NCI-H1694 (cell line): ENCODE measurements at regions not wholly inside any gene's neighbourhood (a gene's known extent, or its start where the extent isn't known, plus 50 kb on each side); places are given as distances from the start of the nearest gene placed in this dataset.
"Not testable (repeated sequence)": the region's sequence is repeated elsewhere in the genome, so short reads cannot be mapped to it uniquely, and the experiment has no call there.

Experiments
- DNase-seq: peaks from one replicate; lab custom pipeline; 2025; lab: John Stamatoyannopoulos, UW

DNA sequence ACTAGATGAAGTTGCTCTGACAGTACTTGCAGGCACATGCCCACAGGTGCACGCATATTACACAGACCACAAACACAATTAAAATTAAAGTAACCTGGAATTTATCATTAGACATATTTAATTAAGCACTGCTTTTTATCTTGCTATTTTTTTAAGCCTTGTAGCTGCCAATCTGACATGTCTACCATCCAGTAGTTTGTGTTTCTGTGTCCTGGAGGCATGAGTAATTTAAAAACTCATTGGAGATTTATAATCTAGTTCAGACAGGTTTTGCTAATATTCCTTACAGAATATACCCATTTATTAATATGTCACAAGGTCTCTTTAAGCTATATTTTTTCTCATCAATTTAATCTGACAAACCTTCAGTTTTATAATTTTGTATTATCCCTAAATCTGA is 445.0 kb upstream of the KLF6 start:
- no peak for DNase-seq

DNA sequence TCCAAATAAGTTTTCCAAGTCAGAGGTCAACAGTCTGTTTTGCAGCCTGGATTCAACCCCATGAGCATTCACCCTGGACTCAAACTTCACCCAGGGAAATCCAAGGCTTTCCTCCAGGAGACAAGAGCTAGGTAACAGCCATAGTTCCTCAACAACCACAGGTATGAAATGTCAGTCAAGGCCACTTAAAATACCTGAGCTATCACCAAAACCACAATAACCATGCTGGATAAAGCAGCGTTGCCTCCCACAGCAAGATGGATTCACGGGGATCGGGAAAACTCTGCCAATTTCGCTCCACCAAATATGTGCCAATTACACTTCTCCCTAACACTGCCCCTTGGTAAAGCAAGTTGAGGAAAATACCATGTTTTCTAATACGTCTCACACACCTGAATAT is 444.1 kb upstream of the KLF6 start:
- DNase-seq = no peak

DNA sequence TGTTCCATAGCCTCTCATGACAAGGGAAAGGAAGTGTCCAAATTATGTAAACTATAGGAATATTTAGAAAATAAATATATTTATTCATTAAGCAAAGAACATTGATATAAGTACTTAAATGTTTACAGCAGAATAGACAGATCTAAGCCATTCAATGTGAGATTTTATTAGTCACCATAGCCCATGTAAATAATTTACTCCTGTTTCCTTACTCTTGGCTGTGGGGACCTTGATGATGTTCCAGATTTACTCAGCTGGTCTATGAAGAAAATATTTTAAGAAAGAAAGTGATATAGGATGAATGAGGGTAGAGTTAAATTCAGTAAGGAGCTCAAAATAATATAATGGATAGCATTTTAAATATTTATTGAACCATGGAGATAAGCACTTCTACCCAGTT is 442.6 kb upstream of the KLF6 start:
- no peak for DNase-seq

DNA sequence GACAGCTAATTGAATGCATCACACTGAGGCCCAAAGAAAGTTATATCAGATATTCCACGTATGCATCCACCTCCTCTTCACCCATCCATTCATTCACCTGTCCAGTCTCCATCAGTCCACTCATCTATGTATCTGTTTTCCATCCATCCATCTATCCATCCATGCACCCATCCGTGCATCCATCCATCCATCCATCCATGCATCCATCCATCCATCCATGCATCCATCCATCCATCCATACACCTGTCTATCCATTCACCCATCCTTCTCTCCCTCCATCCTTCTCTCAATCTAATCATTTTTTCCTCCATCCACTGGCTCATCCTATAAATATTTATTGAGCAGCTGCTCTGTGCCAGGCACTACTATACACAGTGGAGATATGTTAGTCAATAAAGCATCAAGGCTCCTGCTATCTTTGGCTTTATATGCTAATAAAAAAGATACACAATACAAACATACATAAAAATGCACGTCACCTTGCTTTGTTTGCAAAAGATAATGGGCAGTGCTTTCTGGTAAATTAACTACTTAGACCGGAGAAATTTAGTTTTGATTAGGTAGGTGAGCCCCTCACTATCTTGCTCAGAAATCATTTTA is 442.0 kb upstream of the KLF6 start:
- no peak for DNase-seq

DNA sequence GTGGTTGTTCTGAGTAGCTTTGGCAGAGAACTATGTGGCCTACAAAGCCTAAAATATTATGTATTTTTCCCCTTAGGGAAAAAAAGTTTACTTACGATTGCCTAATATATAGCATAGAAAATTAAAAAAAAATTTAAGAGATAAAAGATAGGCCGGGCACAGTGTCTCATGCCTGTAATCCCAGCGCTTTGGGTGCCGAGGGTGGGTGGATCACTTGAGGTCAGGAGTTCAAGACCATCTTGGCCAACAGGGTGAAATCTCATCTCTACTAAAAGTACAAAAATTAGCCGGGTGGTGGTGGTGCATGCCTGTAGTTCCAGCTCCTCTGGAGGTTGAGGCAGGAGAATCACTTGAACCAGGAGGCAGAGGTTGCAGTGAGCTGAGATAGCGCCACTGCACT is 439.2 kb upstream of the KLF6 start:
- no peak for DNase-seq

DNA sequence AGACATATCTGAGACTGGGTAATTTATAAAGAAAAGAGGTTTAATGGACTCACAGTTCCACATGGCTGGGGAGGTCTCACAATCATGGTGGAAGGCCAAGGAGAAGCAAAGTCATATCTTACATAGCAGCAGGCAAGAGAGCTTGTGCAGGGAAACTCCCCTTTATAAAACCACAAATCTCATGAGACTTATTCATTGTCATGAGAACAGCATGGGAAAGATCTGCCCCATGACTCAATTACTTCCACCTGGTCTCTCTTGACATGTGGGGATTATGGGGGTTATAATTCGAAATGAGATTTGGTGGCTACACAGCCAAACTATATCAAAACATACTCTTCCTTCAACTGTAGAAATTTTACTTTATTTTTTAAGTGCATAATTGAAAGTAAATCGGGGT is 436.3 kb upstream of the KLF6 start:
- not testable (repeated sequence) for DNase-seq

DNA sequence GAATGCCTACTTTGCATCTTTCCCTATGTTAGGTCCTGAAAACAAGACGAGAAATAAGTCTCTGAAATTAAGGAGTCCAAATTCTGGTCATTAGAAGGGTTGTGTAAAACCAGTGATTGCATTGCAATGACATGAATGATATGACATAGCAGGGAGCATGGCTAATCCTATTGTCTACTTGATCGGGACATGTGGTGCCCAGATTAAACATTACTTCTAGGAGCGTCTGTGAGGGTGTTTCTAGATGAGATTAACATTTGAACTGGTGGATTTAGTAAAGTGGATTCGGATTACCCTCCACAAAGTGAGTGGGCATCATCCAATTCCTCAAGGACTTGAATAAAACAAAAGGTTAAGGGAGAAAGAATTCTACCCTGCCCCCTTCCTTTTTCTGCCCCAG is 434.9 kb upstream of the KLF6 start:
- no peak for DNase-seq

DNA sequence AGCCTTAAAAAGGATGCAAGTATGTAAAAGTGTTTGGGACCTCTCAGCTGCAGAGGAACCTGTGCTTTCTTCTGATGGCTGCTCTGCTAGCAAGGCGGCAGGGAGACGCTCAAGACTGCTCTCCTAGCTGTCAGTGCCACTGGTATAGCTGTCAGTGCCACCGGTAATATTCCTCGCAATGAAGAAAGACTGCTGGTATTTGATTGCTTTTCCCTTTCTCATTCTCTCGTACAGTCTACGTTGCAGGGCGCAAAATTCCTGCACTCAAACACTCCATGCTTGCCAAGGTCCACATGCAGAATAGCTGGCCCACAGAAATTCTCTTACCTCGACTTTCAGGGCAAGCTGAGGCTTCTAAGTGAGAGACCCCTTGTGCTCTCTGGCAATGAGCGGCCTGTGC is 432.6 kb upstream of the KLF6 start:
- no peak for DNase-seq

DNA sequence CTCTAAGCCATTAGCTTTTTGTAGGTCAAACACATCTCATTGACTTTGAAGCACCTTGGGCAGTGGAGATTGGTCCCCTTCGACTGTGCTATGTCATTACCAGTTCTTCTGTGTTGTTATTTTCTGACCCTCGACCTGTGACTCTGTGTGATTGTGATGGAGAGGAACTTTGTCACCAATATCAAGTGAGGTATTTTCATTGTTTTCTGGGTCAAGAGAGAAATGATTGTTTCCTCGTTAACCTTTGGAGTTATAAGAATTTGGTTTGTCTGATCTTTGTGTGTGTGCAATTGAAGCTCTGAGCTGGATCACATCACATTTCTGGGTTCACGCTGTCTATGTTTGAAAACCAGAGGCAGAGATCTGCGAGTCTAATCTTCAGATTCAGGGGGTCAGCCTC is 432.2 kb upstream of the KLF6 start:
- no peak for DNase-seq

DNA sequence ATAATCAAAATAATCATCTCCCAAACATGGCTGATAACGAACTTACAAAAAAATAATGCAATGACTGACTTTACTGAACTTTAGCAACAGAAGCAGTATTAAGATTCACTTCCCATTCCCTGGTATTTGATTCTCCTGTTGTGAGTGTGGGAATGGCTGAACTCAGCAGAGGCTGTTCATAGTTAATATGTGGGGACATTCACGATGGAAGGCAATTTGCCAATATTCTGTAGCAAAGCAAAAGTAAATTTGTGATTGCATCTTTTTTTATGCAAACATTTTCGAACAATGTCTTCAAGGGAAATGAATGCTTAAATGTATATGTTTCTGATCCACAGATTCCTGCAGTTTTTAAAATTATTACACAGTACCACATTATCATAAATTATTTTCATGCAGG is 431.7 kb upstream of the KLF6 start:
- no peak for DNase-seq

DNA sequence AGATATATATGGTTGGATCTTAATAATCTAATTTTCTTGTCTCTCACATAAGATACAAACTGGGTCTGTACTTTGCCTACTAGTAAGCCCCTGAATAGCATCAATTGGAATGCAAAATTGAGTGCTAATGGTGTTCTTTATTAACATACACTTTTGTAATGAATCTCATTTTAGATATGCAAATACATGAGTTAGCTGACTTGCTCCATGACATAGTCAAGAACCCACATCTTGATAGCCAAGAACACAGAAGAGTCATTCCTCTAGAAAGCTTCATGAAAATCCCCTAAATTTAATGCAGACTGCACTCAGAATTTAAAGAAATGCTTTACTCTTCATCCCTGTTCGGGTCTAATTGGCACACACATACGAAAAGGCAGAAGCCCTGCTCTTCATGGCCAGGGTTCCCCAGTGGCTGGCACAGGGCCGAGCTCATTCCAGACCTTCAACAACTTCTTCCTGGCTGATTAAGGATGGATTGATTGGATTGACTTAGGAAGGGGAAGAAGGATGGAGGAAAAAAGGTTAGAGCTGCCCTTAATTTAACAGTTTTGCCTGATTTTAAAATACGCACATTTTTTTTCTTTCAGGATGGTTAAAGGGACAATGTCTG is 431.1 kb upstream of the KLF6 start:
- DNase-seq = no peak

DNA sequence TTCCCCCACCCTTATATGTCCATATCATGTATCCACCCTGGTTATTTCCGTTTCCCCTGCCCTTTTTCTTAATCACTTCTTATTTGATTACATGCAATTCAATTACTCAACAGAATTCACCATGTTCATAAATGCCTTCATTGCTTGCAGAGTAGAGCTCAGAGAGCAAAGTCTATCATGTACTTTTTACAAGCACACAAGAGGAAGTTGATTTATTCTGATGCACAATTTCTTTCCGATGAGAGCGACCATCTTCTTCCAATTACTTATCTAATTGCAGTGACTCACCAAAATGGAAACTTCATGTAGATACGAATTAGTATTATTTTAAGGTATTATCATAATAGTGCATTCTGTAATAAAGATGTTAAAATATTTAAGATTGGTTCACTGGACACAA is 430.5 kb upstream of the KLF6 start:
- no peak for DNase-seq

DNA sequence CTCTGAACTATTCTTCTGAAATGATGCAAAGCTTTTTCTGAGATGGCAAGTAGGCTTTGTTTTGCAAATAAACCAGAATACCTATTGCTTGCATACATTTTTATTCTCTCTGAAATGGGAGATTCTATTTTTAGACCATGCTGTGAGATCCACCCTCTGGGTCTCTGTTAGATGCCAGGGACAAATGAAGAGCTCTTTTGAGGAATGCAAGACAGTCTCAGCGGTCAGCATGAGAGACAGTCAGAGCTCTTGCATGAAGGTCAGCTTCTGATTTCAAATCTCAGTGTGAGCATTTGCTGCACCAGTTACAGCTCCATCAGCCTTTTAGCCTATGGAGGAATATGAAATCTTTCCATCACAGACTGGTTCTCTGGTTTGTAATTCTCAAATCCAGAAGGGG is 429.9 kb upstream of the KLF6 start:
- DNase-seq = no peak

DNA sequence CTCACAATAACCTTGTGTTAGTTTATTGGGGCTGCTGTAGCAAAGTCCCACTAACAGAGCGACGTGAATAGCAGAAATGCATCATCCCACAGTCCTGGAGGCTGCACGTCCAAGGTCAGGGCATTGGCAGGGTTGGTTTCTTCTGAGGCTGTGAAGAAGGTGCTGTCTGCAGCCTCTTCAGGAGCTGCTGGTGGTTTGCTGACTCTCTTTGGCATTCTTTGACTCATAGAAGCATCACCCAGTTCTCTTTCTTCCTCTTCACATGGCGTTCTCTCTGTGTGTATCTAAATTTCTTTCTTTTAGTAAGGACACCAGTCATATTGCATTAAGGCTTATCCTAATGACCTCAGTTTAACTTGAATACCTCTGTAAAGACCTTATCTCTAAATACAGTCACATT is 428.4 kb upstream of the KLF6 start:
- no peak for DNase-seq

DNA sequence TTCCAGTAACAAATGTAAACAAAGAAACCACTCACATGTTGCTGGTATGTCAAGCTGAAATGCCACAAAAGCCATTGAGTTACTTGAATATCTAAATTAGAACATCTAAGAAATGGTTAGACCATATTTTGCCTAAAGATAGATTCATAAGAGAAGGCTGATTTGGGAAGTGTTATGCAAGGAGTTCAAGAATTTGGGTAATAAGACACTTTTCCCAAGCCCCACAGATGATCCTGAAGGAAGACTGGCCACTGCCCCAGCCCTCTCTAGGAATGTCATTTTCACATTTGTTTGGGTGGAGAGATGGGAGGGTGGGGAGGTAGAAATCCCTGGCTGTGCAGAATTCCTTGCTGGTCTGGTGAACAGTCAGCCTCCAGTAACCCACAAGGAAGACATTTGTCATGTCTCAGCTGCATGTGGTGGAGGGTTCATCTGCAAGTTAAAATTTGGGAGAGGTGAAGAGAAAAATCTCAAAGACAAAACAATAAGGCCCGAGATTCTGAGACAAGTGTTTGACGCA is 427.2 kb upstream of the KLF6 start:
- no peak for DNase-seq

DNA sequence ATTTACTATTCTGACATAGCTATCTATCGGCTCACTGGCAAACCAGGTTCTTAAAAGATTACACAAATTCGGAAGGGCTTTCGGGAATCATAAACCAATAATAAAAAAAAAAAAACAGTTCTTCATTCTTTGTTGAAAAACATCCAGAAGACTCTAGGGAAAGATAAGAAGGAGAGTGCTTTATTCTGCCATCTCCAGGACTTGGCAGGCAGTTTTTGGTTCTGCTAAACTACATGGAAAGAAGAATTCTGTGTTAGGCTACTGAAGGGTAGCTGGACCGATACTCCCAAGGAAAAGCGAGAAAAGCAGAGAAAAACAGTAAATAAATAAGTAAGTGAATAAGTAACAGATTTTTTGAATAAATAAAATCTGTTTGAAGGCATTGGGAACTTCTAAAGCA is 423.5 kb upstream of the KLF6 start:
- no peak for DNase-seq

DNA sequence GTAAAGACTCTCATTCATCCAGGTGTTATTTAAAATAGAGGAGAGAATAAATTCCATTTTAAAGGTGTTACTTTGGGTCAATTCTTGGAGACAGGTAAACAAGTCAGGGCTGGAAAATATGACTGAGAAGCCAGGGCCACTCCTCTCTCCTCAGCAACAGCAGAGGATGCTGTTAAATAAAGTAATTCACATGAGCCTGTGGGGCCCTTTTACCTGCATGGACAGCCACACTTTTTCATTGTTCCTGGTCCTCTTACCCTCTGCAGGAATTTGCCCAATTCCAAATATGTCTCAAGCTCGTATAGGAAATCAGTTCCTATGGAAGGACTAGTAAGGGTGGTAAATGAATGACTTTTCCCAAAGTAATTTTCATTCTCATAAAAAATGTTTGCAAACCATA is 420.1 kb upstream of the KLF6 start:
- DNase-seq = no peak

DNA sequence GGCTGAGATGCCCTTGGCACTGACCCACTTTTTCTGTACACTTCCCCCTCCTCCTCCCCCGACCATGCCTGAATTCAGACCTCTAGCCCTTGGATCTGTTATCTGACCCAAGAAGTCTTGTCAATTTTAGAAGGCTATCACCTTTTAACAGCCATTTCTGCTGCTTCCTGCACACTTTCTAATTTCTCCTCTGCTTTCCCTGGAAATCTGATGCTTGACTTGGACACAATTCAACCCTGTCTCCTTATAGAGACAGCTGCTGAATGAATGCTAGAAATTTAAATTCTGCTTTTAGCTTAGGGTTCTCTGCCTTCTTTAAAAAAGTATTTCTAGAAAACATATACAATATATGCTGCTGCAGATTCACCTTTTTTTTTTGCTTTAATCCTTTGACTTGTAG is 417.9 kb upstream of the KLF6 start:
- no peak for DNase-seq

DNA sequence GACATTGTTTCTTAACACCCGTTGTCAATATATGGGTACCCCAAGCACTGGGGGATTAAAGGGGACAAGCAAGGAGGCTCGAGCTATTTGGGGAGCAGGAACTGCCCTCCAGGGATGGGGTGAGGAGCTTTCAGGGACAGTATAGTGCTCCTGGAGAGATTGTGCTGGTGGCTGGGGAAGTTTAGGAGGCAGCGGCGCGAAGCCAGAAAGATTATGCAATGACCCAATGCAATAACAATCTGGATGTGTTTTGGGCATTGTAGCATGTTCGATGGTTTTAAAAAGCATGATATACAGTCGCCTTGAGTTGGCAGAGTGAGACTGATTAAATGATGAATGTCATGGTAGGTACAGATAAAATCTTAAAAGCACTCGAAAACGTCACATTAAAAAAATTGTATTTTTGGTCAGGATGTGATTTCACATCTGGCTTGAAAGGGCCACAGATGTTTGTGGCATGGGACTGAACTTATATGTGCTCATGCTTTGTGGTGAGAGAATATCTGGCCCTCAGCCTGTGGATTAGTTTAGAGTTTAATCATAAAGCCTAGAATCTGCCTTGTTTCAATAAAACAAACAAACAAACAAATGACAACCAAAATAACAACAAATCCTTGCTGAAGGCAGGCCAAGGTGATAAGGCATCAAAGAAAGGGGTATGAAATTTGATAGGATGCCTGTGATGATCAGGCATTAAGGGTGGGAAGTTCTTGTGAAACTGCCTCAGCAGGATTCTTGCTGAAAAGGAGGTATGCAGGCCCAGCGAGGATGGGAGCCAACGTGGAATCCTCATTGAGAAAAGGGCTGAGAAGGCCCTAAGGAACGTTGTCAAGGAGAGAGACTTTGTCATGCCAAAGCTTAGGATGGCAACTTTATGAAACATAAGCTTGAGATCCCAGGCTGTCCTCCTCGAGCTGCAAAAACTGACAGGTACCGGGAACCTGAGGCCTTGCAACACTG is 417.1 kb upstream of the KLF6 start:
- DNase-seq = no peak

DNA sequence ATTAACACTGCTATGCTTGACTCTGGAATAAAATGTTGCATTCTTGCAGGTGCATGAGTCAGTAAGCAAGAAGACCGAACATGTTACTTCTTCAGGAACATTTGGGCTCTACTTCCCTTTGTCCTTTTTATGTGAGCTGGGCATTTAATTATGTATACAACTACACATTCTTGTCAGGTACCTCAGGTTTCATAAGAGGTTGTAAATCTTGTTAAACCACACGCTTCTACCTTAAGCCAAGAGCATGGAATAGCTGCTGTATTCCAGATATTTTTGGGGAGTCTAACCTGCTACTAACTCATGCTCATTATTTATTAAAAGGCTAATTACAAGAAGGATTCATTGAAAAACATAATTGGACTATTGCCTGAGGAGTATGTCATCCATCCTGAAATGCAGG is 414.2 kb upstream of the KLF6 start:
- no peak for DNase-seq

DNA sequence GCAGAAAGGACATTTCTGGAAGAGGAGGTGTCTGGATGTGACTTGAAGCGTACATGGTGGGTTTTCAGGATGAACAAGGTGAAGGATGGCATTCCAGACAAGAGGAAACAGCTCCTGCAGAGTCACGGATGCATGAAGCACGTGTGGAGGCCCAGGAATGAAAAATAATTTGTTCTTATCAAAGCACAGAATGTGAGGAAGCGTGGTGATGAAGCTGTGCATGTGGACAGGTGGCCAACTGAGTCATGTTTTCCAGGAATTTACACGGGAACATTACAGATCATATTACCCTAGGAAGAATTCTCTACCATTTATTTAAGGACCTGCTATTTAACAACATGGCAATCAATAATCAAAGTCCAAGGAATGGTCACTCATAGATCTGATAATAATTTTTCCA is 413.2 kb upstream of the KLF6 start:
- DNase-seq = no peak

DNA sequence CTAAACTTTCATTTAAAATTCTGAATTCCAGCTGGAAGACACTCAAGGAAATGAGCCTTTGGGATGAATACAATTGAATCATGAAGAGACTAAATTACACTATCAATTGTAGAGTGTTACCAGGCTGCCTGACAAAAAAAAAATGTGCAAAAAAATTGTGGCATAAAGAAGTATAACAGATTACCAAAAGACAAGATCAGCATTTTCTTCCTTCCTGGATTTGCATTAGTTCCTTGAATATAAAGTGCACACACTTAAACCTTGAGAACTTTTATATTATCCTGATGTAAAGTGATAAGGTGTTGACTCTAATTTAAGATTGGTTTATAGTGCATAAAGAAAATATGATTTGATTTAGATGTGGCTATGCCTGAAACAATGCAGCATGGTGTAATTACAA is 412.7 kb upstream of the KLF6 start:
- no peak for DNase-seq

DNA sequence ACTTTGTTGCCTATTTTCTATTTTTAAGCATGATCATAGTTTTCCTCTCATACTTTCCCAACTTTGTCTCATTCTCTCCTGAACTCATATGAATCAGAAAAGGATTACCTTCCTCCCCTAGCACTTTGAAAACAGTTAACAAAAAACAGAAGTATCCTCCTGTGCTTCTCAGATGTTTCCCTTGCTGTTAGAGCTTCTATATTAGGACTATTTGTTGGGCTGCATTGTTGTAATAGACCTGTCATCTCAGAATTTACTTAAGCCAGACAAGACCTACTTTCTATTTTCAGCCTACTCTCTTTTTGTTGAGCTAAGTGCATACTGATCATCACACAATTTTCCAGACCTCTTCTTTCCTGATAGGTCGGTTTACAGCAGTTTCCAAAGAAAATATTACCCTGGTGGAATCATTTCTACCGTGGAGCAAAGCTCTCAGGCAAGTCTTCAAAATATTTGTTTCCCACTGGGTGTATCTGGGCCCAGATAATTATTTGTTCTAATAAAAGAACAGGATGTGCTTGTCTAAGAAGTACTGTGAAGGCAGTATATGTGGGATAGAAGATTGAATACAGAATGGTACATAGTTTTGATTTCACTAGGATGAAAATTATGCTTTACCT is 411.9 kb upstream of the KLF6 start:
- no peak for DNase-seq
